ENCODE measurements at regions not wholly inside any gene's neighbourhood (a gene's known extent, or its start where the extent isn't known, plus 50 kb on each side); places are given as distances from the start of the nearest gene placed in this dataset.

GRCh38 chr6:144339859-144340452 lies 54.8 kb downstream of the UTRN start (continued):
- no peak for TF ChIP-seq NANOG (IDR thresholded peaks at IDR 0.05; ENCODE audit: insufficient read depth, low read depth, low read length, poor library complexity, severe bottlenecking)
- no peak for TF ChIP-seq JUND (IDR thresholded peaks at IDR 0.05; ENCODE audit: low read length)
- TF ChIP-seq TAF7 (optimal IDR thresholded peaks at IDR 0.05; ENCODE audit: borderline replicate concordance, low read depth, low read length): no peak
- TF ChIP-seq ATF2 (IDR thresholded peaks at IDR 0.05; ENCODE audit: low read length): no peak
- no peak for TF ChIP-seq CREB1 (IDR thresholded peaks at IDR 0.05)

Data from H1 (cell line).